ENCODE measurements at regions not wholly inside any gene's neighbourhood (a gene's known extent, or its start where the extent isn't known, plus 50 kb on each side); places are given as distances from the start of the nearest gene placed in this dataset.

DNA sequence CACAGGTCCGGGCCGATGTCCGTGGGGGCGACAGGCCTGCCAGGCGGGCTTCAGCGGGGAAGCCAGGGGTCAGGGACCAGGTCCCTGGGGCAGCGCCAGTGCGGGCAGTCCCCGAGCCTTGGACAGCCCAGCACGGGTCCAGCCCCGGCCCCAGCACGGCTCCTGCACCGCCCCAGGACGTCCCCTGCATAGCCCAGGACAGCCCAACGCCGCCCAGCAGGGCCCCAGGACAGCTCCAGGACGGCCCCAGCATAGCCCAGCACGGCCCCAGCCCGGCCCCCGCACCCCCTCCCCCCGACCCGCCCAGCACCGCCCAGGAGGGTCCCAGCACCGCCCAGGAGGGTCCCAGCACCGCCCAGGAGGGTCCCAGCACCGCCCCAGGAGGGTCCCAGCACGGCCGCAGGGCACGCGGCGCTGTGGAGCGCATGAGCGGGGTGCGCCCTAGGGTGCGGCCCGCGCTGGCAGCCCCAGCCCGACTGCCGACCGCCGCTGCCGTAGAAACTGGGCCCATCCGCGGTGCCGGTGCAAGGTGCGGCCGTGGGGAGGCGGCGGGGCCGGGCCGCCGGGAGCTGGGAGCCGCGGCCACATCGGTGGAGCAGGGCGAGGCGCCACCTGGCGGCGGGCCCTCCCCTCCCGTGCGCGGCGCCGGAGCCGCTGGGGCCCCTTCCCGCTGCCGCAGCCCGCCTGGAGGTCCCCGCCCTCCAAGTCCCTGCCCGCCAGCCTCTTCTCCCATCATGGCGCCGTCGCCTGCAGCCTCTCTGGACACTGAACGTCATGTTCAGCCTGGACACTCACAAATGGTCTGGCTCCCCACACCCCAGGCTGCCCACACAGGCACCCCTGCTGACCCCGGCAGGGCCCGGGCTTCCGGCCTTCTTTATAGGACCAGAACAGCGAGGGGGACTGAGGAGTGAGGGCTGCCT, 106.8 kb upstream of the NKX1-1 start (continued):
- TF ChIP-seq, protein P1, sequence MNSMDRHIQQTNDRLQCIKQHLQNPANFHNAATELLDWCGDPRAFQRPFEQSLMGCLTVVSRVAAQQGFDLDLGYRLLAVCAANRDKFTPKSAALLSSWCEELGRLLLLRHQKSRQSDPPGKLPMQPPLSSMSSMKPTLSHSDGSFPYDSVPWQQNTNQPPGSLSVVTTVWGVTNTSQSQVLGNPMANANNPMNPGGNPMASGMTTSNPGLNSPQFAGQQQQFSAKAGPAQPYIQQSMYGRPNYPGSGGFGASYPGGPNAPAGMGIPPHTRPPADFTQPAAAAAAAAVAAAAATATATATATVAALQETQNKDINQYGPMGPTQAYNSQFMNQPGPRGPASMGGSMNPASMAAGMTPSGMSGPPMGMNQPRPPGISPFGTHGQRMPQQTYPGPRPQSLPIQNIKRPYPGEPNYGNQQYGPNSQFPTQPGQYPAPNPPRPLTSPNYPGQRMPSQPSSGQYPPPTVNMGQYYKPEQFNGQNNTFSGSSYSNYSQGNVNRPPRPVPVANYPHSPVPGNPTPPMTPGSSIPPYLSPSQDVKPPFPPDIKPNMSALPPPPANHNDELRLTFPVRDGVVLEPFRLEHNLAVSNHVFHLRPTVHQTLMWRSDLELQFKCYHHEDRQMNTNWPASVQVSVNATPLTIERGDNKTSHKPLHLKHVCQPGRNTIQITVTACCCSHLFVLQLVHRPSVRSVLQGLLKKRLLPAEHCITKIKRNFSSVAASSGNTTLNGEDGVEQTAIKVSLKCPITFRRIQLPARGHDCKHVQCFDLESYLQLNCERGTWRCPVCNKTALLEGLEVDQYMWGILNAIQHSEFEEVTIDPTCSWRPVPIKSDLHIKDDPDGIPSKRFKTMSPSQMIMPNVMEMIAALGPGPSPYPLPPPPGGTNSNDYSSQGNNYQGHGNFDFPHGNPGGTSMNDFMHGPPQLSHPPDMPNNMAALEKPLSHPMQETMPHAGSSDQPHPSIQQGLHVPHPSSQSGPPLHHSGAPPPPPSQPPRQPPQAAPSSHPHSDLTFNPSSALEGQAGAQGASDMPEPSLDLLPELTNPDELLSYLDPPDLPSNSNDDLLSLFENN (IDR thresholded peaks at IDR 0.05; ENCODE audit: low read depth in 2 of 2, low read length in 2 of 2): no peak
- 0 out of 2 replicates have a peak, but pooled peaks have one; percentile 35 for TF ChIP-seq ZNF24 (IDR thresholded peaks at IDR 0.05)
- TF ChIP-seq, protein P2, sequence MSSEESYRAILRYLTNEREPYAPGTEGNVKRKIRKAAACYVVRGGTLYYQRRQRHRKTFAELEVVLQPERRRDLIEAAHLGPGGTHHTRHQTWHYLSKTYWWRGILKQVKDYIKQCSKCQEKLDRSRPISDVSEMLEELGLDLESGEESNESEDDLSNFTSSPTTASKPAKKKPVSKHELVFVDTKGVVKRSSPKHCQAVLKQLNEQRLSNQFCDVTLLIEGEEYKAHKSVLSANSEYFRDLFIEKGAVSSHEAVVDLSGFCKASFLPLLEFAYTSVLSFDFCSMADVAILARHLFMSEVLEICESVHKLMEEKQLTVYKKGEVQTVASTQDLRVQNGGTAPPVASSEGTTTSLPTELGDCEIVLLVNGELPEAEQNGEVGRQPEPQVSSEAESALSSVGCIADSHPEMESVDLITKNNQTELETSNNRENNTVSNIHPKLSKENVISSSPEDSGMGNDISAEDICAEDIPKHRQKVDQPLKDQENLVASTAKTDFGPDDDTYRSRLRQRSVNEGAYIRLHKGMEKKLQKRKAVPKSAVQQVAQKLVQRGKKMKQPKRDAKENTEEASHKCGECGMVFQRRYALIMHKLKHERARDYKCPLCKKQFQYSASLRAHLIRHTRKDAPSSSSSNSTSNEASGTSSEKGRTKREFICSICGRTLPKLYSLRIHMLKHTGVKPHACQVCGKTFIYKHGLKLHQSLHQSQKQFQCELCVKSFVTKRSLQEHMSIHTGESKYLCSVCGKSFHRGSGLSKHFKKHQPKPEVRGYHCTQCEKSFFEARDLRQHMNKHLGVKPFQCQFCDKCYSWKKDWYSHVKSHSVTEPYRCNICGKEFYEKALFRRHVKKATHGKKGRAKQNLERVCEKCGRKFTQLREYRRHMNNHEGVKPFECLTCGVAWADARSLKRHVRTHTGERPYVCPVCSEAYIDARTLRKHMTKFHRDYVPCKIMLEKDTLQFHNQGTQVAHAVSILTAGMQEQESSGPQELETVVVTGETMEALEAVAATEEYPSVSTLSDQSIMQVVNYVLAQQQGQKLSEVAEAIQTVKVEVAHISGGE (CRISPR knock-in tag; IDR thresholded peaks at IDR 0.05): no peak
- TF ChIP-seq, protein P3, sequence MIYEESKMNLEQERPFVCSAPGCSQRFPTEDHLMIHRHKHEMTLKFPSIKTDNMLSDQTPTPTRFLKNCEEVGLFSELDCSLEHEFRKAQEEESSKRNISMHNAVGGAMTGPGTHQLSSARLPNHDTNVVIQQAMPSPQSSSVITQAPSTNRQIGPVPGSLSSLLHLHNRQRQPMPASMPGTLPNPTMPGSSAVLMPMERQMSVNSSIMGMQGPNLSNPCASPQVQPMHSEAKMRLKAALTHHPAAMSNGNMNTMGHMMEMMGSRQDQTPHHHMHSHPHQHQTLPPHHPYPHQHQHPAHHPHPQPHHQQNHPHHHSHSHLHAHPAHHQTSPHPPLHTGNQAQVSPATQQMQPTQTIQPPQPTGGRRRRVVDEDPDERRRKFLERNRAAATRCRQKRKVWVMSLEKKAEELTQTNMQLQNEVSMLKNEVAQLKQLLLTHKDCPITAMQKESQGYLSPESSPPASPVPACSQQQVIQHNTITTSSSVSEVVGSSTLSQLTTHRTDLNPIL (CRISPR knock-in tag; IDR thresholded peaks at IDR 0.05): no peak
- no peak for TF ChIP-seq ELF2 (CRISPR knock-in tag; IDR thresholded peaks at IDR 0.05)
- no peak for TF ChIP-seq OTX1 (CRISPR knock-in tag; IDR thresholded peaks at IDR 0.05)
- TF ChIP-seq, protein P4, sequence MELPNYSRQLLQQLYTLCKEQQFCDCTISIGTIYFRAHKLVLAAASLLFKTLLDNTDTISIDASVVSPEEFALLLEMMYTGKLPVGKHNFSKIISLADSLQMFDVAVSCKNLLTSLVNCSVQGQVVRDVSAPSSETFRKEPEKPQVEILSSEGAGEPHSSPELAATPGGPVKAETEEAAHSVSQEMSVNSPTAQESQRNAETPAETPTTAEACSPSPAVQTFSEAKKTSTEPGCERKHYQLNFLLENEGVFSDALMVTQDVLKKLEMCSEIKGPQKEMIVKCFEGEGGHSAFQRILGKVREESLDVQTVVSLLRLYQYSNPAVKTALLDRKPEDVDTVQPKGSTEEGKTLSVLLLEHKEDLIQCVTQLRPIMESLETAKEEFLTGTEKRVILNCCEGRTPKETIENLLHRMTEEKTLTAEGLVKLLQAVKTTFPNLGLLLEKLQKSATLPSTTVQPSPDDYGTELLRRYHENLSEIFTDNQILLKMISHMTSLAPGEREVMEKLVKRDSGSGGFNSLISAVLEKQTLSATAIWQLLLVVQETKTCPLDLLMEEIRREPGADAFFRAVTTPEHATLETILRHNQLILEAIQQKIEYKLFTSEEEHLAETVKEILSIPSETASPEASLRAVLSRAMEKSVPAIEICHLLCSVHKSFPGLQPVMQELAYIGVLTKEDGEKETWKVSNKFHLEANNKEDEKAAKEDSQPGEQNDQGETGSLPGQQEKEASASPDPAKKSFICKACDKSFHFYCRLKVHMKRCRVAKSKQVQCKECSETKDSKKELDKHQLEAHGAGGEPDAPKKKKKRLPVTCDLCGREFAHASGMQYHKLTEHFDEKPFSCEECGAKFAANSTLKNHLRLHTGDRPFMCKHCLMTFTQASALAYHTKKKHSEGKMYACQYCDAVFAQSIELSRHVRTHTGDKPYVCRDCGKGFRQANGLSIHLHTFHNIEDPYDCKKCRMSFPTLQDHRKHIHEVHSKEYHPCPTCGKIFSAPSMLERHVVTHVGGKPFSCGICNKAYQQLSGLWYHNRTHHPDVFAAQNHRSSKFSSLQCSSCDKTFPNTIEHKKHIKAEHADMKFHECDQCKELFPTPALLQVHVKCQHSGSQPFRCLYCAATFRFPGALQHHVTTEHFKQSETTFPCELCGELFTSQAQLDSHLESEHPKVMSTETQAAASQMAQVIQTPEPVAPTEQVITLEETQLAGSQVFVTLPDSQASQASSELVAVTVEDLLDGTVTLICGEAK (IDR thresholded peaks at IDR 0.05): no peak
- TF ChIP-seq, protein P4 (CRISPR knock-in tag; IDR thresholded peaks at IDR 0.05): no peak

All from K562 (cell line).